Activated naive CD4-positive, alpha-beta T cell treated with anti-CD3 and anti-CD28 coated beads, Interleukin-2, amount 10 ng/mL, durations not matched to agents 7 days and 5 days (primary cell): ENCODE measurements at regions not wholly inside any gene's neighbourhood (a gene's known extent, or its start where the extent isn't known, plus 50 kb on each side); places are given as distances from the start of the nearest gene placed in this dataset.

Experiments used
- CTCF ChIA-PET: fragments of 350-600 bp; sonication (Branson Sonifier 250); formaldehyde crosslinking; loops from one replicate; lab custom pipeline; 2021; ENCODE audit warnings: antibody characterized with exemption; lab: Charles Lee
- DNase-seq: peaks from one replicate; pipeline ENCODE4 v3.0.0-alpha.2; 2020
- H3K27ac Mint-ChIP-seq: one replicate; pipeline ENCODE4 v1.8.0; 2021; ENCODE audit warnings: mild to moderate bottlenecking, moderate library complexity, mixed read lengths
- H3K27me3 Mint-ChIP-seq: one replicate; pipeline ENCODE4 v1.8.0; 2021; ENCODE audit warnings: mild to moderate bottlenecking, mixed read lengths
- H3K36me3 Mint-ChIP-seq: one replicate; pipeline ENCODE4 v1.8.0; 2021; ENCODE audit warnings: mixed read lengths
- H3K4me1 Mint-ChIP-seq: one replicate; pipeline ENCODE4 v1.8.0; 2021; ENCODE audit warnings: mixed read lengths
- H3K4me3 Mint-ChIP-seq: one replicate; pipeline ENCODE4 v1.8.0; 2021; ENCODE audit warnings: mild to moderate bottlenecking, moderate library complexity, mixed read lengths
- H3K9me3 Mint-ChIP-seq: one replicate; pipeline ENCODE4 v1.8.0; 2021; ENCODE audit warnings: mixed read lengths

- Mint-ChIP-seq H3K4me1 (no peaks in the 10 kb centered on the region), H3K4me3 (no peak overlapping the region), H3K27me3 (no peaks in the 10 kb centered on the region), H3K9me3 (no peaks in the 10 kb centered on the region), H3K27ac (no peak overlapping the region), H3K36me3 (no peaks in the 10 kb centered on the region)
- no peak for DNase-seq
- CTCF ChIA-PET: no interaction called here
Observed at GRCh38 chrY:19816920-19817319, 72.4 kb upstream of the KDM5D start.

- Mint-ChIP-seq H3K4me3 (no peak overlapping the region), H3K36me3 (no peaks in the 10 kb centered on the region), H3K4me1 (no peaks in the 10 kb centered on the region), H3K27me3 (no peaks in the 10 kb centered on the region), H3K9me3 (no peaks in the 10 kb centered on the region), H3K27ac (no peak overlapping the region)
- CTCF ChIA-PET: no interaction called here
- no peak for DNase-seq
Observed at GRCh38 chrY:19816053-19816823, 71.7 kb upstream of the KDM5D start.
